ENCODE measurements at regions not wholly inside any gene's neighbourhood (a gene's known extent, or its start where the extent isn't known, plus 50 kb on each side); places are given as distances from the start of the nearest gene placed in this dataset.
A peak's percentile ranks its signal among the peaks of the same experiment; 100 is the strongest.

DNA sequence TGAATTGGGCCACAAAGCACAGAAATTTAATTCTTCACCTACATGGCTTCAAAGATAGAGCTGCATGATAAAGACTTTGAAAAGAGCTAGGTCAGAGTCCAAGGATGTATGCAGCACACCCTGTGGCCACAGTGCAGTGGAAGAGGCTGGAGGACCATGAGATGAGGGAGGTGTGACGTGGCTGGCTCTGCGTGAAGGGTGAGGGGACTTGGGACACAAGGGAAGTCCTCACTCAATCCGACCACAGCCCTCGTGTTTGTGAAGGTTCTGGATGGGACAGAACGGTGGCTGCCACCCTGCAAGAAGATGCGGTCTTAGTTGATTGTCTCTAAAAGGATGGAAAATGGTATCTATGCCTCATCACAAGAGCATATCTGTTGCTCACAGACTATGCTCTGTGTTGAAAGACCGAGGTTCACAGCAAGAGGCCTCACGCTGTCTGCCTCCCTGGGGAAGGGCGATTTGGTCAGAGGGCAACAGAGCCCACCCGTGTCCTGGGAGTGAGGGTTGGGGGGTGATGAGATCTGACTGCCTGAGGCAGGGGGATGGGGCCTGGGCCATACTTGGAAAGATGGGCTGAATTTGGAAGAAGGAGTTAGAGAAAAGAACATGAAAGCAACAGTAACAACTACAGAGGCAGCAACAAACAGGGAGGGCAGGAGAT, 174.4 kb upstream of the SHH start:
- Histone ChIP-seq H3K4me3 (ENCODE audit: low read depth in 1 of 3, low read length in 3 of 3) (no peak overlapping the region), H3K9me3 (ENCODE audit: control insufficient read depth in 4 of 4, low read length in 3 of 4) (no peaks in the 10 kb centered on the region), H3K4me1 (ENCODE audit: control insufficient read depth in 4 of 4, insufficient read depth in 4 of 4, low read length in 3 of 4) (no peaks in the 10 kb centered on the region), H3K27me3 (ENCODE audit: control insufficient read depth in 4 of 4, insufficient read depth in 4 of 4, low read length in 3 of 4) (no peaks in the 10 kb centered on the region), H3K9ac (ENCODE audit: low read depth in 1 of 2, low read length in 2 of 2) (no peak overlapping the region), H3K36me3 (ENCODE audit: control insufficient read depth in 4 of 4, insufficient read depth in 3 of 4, low read depth in 1 of 4, low read length in 3 of 4) (no peaks in the 10 kb centered on the region), H3K27ac (ENCODE audit: low read depth in 1 of 2, low read length in 2 of 2) (no peak overlapping the region)
- WGBS, result 86% methylated on average over 10 of the region's 10 CpGs
- TF ChIP-seq MAX (IDR thresholded peaks at IDR 0.05), result no peak
- DNase-seq (ENCODE audit: low spot score), result peak; percentile 19

- 88% methylated on average over 12 of the region's 12 CpGs for WGBS
- H3K27me3 ChIP-seq (ENCODE audit: control insufficient read depth in 4 of 4, insufficient read depth in 4 of 4, low read length in 3 of 4), result no peaks in the 10 kb centered on the region
- H3K4me1 ChIP-seq (ENCODE audit: control insufficient read depth in 4 of 4, insufficient read depth in 4 of 4, low read length in 3 of 4), result no peaks in the 10 kb centered on the region
- TF ChIP-seq HNF4A (conservative IDR thresholded peaks at IDR 0.05) (no peak), YY1 (IDR thresholded peaks at IDR 0.05) (no peak), FOXA1 (IDR thresholded peaks at IDR 0.05) (no peak), CTCF (IDR thresholded peaks at IDR 0.05; ENCODE audit: low read depth, low read length, missing input control) (no peak)
- DNase-seq (ENCODE audit: low spot score), result no peak
- H3K4me3 ChIP-seq (ENCODE audit: low read depth in 1 of 3, low read length in 3 of 3), result no peak overlapping the region
- H3K27ac ChIP-seq (ENCODE audit: low read depth in 1 of 2, low read length in 2 of 2), result no peak overlapping the region
- H3K9me3 ChIP-seq (ENCODE audit: control insufficient read depth in 4 of 4, low read length in 3 of 4), result no peaks in the 10 kb centered on the region
- no peak overlapping the region for H3K9ac ChIP-seq (ENCODE audit: low read depth in 1 of 2, low read length in 2 of 2)
- no peaks in the 10 kb centered on the region for H3K36me3 ChIP-seq (ENCODE audit: control insufficient read depth in 4 of 4, insufficient read depth in 3 of 4, low read depth in 1 of 4, low read length in 3 of 4)
Measured at GRCh38 chr7:155985518-155986250, 173.4 kb upstream of the SHH start.

DNA sequence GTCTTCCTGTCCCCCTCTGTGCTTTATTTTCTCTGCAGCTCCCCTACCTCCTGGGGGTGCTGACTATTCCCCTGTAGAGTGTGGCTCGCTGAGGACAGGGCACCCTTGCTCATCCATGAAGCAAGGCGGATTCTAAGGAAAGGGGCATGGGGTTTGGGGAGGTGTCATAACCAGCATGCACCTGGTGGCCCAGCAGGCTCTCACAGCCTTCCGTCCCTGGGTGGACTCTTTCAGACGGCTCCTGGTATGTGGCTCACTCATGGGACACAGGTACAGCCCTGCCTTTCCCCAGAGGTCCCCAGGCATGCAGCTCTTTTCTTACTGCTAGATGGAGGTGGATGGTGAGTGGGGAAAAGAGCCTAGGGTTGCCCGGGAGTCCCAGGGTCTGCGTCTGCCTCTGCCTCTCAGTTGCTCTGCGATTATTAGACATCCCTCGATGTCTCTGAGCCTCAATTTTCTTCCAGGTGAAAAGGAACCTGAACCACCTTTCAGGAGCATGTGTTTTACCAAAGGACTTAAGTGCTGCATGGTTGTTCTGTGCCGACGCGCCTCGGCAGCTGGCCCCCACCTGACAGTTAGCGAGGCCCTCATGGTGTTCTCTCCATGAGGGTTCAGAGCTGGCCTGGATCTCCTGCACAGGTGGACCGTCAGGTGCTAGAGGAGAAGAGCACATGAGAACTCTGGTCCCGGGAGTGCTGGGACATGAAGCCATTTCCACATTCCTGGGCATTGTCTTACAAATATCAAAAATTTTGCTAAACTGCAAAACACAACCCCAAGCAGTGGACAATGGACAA, 172.5 kb upstream of the SHH start:
- 90% methylated on average over 15 of the region's 15 CpGs for WGBS

More for the DNA sequence above, 172.5 kb upstream of the SHH start:
- DNase-seq (ENCODE audit: low spot score), result no peak
- TF ChIP-seq YY1 (IDR thresholded peaks at IDR 0.05) (no peak), RAD21 (IDR thresholded peaks at IDR 0.05) (no peak), ATF3 (IDR thresholded peaks at IDR 0.05) (no peak), HNF4G (IDR thresholded peaks at IDR 0.05) (no peak), GABPA (IDR thresholded peaks at IDR 0.05 in 1 of 2, conservative IDR thresholded peaks at IDR 0.05 in 1 of 2) (no peak), EGR1 (IDR thresholded peaks at IDR 0.05; ENCODE audit: low read depth in 2 of 2) (no peak), MAX (IDR thresholded peaks at IDR 0.05) (no peak), JUND (IDR thresholded peaks at IDR 0.05) (no peak), CTCF (IDR thresholded peaks at IDR 0.05; ENCODE audit: low read depth, low read length, missing input control) (no peak)
- no peak overlapping the region for H3K9ac ChIP-seq (ENCODE audit: low read depth in 1 of 2, low read length in 2 of 2)
- no peaks in the 10 kb centered on the region for H3K36me3 ChIP-seq (ENCODE audit: control insufficient read depth in 4 of 4, insufficient read depth in 3 of 4, low read depth in 1 of 4, low read length in 3 of 4)
- peaks cover 0 to under 1% (median 0%) of the 10 kb centered on the region in 4 donors for H3K27me3 ChIP-seq (ENCODE audit: control insufficient read depth in 4 of 4, insufficient read depth in 4 of 4, low read length in 3 of 4)
- no peak overlapping the region for H3K27ac ChIP-seq (ENCODE audit: low read depth in 1 of 2, low read length in 2 of 2)
- no peaks in the 10 kb centered on the region for H3K9me3 ChIP-seq (ENCODE audit: control insufficient read depth in 4 of 4, low read length in 3 of 4)
- no peaks in the 10 kb centered on the region for H3K4me1 ChIP-seq (ENCODE audit: control insufficient read depth in 4 of 4, insufficient read depth in 4 of 4, low read length in 3 of 4)
- H3K4me3 ChIP-seq (ENCODE audit: low read depth in 1 of 3, low read length in 3 of 3), result no peak overlapping the region
